ENCODE measurements at regions not wholly inside any gene's neighbourhood (a gene's known extent, or its start where the extent isn't known, plus 50 kb on each side); places are given as distances from the start of the nearest gene placed in this dataset.

DNA sequence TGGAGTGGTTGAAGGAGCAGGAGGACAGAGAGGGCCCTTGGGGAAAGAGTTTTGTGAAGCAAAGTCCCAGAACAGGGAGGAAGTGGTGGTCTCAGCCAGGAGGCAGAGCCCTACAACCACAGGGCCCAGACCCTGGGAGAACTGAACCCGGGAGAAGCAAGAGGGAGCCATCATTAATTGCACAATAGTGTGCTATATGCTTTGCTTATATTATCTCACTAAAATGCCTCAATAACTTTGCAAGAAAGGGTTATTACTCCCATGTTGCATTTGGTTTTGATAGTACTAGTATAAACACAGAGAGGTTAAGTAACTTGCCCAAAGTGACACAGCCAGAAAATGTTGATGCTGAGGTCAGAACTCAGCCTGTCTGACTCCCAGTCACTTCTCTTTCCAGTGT, 124.3 kb downstream of the FOXD2 start:
- POLR2A ChIA-PET = no interaction called here
- H4K20me1 ChIP-seq (ENCODE audit: control insufficient read depth, insufficient read depth, low read length, poor library complexity, severe bottlenecking) = no peaks in the 10 kb centered on the region
- H3K9me3 Mint-ChIP-seq (ENCODE audit: insufficient read depth) = no peaks in the 10 kb centered on the region

DNA sequence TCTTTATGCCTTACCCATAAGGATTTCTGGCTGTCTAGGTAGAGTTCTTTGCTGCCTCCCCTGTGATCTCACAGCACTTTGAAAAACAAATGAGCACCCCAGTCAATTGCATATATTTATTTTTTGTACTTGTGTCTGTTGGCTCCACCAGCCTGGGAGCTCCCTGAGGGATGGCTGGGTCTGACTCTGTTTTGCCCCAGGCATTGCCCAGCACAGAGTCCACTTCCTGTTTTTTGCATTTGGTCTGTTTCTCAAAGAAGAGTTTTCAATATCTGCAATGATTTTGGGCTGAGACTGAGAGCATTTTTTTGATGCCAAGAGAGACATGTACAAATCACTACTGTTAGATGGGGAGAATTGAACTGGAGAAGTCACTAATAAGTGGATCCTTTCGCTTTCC, 125.0 kb downstream of the FOXD2 start:
- H3K4me2 ChIP-seq (replicated peaks; ENCODE audit: low read depth, low read length, poor library complexity, severe bottlenecking) = no peak overlapping the region
- DNase-seq = no peak
- no peak overlapping the region for H2AFZ ChIP-seq (ENCODE audit: insufficient read depth, low read depth, low read length, poor library complexity, severe bottlenecking)
- ATAC-seq (ENCODE audit: low read depth) = no peak
- no peak overlapping the region for H3K27ac ChIP-seq (ENCODE audit: low read length in 2 of 2)
- no peaks in the 10 kb centered on the region for H3K9me3 ChIP-seq (ENCODE audit: control extremely low read depth in 1 of 3, control insufficient read depth in 2 of 3, insufficient read depth in 1 of 3, low read length in 2 of 3)
- Mint-ChIP-seq H3K4me3 (no peak overlapping the region), H3K27ac (no peak overlapping the region), H3K27me3 (peaks cover 6% of the 10 kb centered on the region), H3K9me3 (ENCODE audit: insufficient read depth) (no peaks in the 10 kb centered on the region), H3K4me1 (no peaks in the 10 kb centered on the region)
- H3K79me2 ChIP-seq (ENCODE audit: control insufficient read depth, insufficient read depth, low read length) = no peaks in the 10 kb centered on the region
- no peaks in the 10 kb centered on the region for H3K4me1 ChIP-seq (ENCODE audit: control insufficient read depth in 2 of 2, insufficient read depth in 2 of 2, low read length in 2 of 2)
- ChIA-PET POLR2A (no interaction called here), CTCF (no interaction called here)
- TF ChIP-seq, protein P1, sequence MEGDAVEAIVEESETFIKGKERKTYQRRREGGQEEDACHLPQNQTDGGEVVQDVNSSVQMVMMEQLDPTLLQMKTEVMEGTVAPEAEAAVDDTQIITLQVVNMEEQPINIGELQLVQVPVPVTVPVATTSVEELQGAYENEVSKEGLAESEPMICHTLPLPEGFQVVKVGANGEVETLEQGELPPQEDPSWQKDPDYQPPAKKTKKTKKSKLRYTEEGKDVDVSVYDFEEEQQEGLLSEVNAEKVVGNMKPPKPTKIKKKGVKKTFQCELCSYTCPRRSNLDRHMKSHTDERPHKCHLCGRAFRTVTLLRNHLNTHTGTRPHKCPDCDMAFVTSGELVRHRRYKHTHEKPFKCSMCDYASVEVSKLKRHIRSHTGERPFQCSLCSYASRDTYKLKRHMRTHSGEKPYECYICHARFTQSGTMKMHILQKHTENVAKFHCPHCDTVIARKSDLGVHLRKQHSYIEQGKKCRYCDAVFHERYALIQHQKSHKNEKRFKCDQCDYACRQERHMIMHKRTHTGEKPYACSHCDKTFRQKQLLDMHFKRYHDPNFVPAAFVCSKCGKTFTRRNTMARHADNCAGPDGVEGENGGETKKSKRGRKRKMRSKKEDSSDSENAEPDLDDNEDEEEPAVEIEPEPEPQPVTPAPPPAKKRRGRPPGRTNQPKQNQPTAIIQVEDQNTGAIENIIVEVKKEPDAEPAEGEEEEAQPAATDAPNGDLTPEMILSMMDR (IDR thresholded peaks at IDR 0.05) = no peak
- TF ChIP-seq EZH2 (IDR thresholded peaks at IDR 0.05; ENCODE audit: borderline replicate concordance, insufficient read depth, low read depth, low read length, poor library complexity, severe bottlenecking) = no peak
- H3K9ac ChIP-seq (ENCODE audit: low read length) = no peak overlapping the region
- no peaks in the 10 kb centered on the region for H3K36me3 ChIP-seq (replicated peaks in 1 of 2; ENCODE audit: control extremely low read depth in 1 of 2, control insufficient read depth in 1 of 2, extremely low read depth in 1 of 2, insufficient read depth in 2 of 2, low read length in 1 of 2)
- intact Hi-C loops (cut with micrococcal nuclease) = no loop called here
- no peak overlapping the region for H3K4me3 ChIP-seq (ENCODE audit: control extremely low read depth in 1 of 5, extremely low read depth in 1 of 5, insufficient read depth in 1 of 5, low read depth in 2 of 5, low read length in 4 of 5)
- no peaks in the 10 kb centered on the region for H4K20me1 ChIP-seq (ENCODE audit: control insufficient read depth, insufficient read depth, low read length, poor library complexity, severe bottlenecking)
- WGBS (ENCODE audit: insufficient coverage) = 80% methylated on average over 1 of the region's 1 CpG
- peaks cover 0 to 3% (median 0%) of the 10 kb centered on the region in 4 experiments for H3K27me3 ChIP-seq (replicated peaks in 1 of 4; ENCODE audit: control extremely low read depth in 1 of 4, control insufficient read depth in 3 of 4, insufficient read depth in 4 of 4, low read length in 3 of 4)

More for the DNA sequence above, 124.3 kb downstream of the FOXD2 start:
- intact Hi-C loops (cut with micrococcal nuclease) = no loop called here
- Histone ChIP-seq H3K4me1 (ENCODE audit: control insufficient read depth in 2 of 2, insufficient read depth in 2 of 2, low read length in 2 of 2) (no peaks in the 10 kb centered on the region), H3K27ac (ENCODE audit: low read length in 2 of 2) (no peak overlapping the region), H3K36me3 (replicated peaks in 1 of 2; ENCODE audit: control extremely low read depth in 1 of 2, control insufficient read depth in 1 of 2, extremely low read depth in 1 of 2, insufficient read depth in 2 of 2, low read length in 1 of 2) (no peaks in the 10 kb centered on the region), H3K9me3 (ENCODE audit: control extremely low read depth in 1 of 3, control insufficient read depth in 2 of 3, insufficient read depth in 1 of 3, low read length in 2 of 3) (no peaks in the 10 kb centered on the region), H3K4me2 (replicated peaks; ENCODE audit: low read depth, low read length, poor library complexity, severe bottlenecking) (no peak overlapping the region), H3K4me3 (ENCODE audit: control extremely low read depth in 1 of 5, extremely low read depth in 1 of 5, insufficient read depth in 1 of 5, low read depth in 2 of 5, low read length in 4 of 5) (no peak overlapping the region), H3K9ac (ENCODE audit: low read length) (no peak overlapping the region), H2AFZ (ENCODE audit: insufficient read depth, low read depth, low read length, poor library complexity, severe bottlenecking) (no peak overlapping the region), H3K79me2 (ENCODE audit: control insufficient read depth, insufficient read depth, low read length) (no peaks in the 10 kb centered on the region), H3K27me3 (replicated peaks in 1 of 4; ENCODE audit: control extremely low read depth in 1 of 4, control insufficient read depth in 3 of 4, insufficient read depth in 4 of 4, low read length in 3 of 4) (peaks cover 0 to 3% (median 0%) of the 10 kb centered on the region in 4 experiments)
- no peak overlapping the region for H3K27ac Mint-ChIP-seq
- no peaks in the 10 kb centered on the region for H3K4me1 Mint-ChIP-seq
- TF ChIP-seq EZH2 (IDR thresholded peaks at IDR 0.05; ENCODE audit: borderline replicate concordance, insufficient read depth, low read depth, low read length, poor library complexity, severe bottlenecking) = no peak
- TF ChIP-seq, protein P1 (IDR thresholded peaks at IDR 0.05) = no peak
- no CpG with 5 or more reads among the region's 1 CpG for WGBS (ENCODE audit: insufficient coverage)
- H3K27me3 Mint-ChIP-seq = peaks cover 6% of the 10 kb centered on the region
- H3K4me3 Mint-ChIP-seq = no peak overlapping the region
- no peak for DNase-seq
- CTCF ChIA-PET = no interaction called here
- ATAC-seq (ENCODE audit: low read depth) = no peak

All from B cell (primary cell).